CD8-positive, alpha-beta memory T cell (primary cell): ENCODE measurements at regions not wholly inside any gene's neighbourhood (a gene's known extent, or its start where the extent isn't known, plus 50 kb on each side); places are given as distances from the start of the nearest gene placed in this dataset.

Source experiments
- CTCF ChIA-PET: fragments of 350-600 bp; sonication (Branson Sonifier 250); formaldehyde crosslinking; loops from one replicate; lab custom pipeline; 2021; ENCODE audit warnings: antibody characterized with exemption; lab: Charles Lee
- POLR2A ChIA-PET: fragments of 350-600 bp; sonication (Branson Sonifier 250); formaldehyde crosslinking; loops from one replicate; lab custom pipeline; 2021; ENCODE audit warnings: antibody characterized with exemption; lab: Charles Lee
- DNase-seq, 5 donors: peaks; one replicate each; pipeline versions ENCODE4 v3.0.0 to v3.0.0-alpha.2; 2020 to 2022; ENCODE audit warnings: mixed read lengths in 1 of 5
- H3K27ac ChIP-seq: one replicate; pipeline ENCODE4 v1.7.0; 2013; ENCODE audit warnings: low read depth, mild to moderate bottlenecking, low read length, moderate library complexity
- H3K27me3 ChIP-seq: 2 replicates; pipeline ENCODE4 v1.7.0; 2013; ENCODE audit warnings: low read length, mild to moderate bottlenecking; ENCODE audit not compliant: insufficient read depth, poor library complexity, severe bottlenecking
- H3K36me3 ChIP-seq: 2 replicates; pipeline ENCODE4 v1.7.0; 2013; ENCODE audit warnings: mild to moderate bottlenecking, low read length, moderate library complexity; ENCODE audit not compliant: insufficient read depth
- H3K4me1 ChIP-seq: 2 replicates; pipeline ENCODE4 v1.7.0; 2013; ENCODE audit warnings: mild to moderate bottlenecking, low read length, moderate library complexity; ENCODE audit not compliant: insufficient read depth
- H3K4me3 ChIP-seq: 2 replicates; pipeline ENCODE4 v1.7.0; 2013; ENCODE audit warnings: mild to moderate bottlenecking, low read length
- H3K9me3 ChIP-seq: 2 replicates; pipeline ENCODE4 v1.7.0; 2013; ENCODE audit warnings: mild to moderate bottlenecking, low read length
- H3K27ac Mint-ChIP-seq, 8 donors: one replicate each; pipeline ENCODE4 v1.8.0; 2020 to 2021; ENCODE audit warnings: mixed read lengths in 8 of 8, mild to moderate bottlenecking in 6 of 8, inconsistent platforms in 3 of 8, moderate library complexity in 3 of 8
- H3K27me3 Mint-ChIP-seq, 2 donors: one replicate each; pipeline ENCODE4 v1.8.0; 2020 to 2021; ENCODE audit warnings: mixed read lengths in 2 of 2, mild to moderate bottlenecking in 1 of 2, moderate library complexity in 1 of 2
- H3K36me3 Mint-ChIP-seq, 3 donors: one replicate each; pipeline ENCODE4 v1.8.0; 2020 to 2021; ENCODE audit warnings: mixed read lengths in 3 of 3, inconsistent platforms in 1 of 3, mild to moderate bottlenecking in 1 of 3
- H3K4me1 Mint-ChIP-seq, 3 donors: one replicate each; pipeline ENCODE4 v1.8.0; 2020 to 2021; ENCODE audit warnings: mixed read lengths in 3 of 3, inconsistent platforms in 1 of 3, mild to moderate bottlenecking in 1 of 3
- H3K4me3 Mint-ChIP-seq, 7 donors: one replicate each; pipeline ENCODE4 v1.8.0; 2020 to 2021; ENCODE audit warnings: mixed read lengths in 7 of 7, mild to moderate bottlenecking in 6 of 7, moderate library complexity in 4 of 7, inconsistent platforms in 2 of 7
- H3K9me3 Mint-ChIP-seq, 5 donors: one replicate each; pipeline ENCODE4 v1.8.0; 2020 to 2022; ENCODE audit warnings: mixed read lengths in 5 of 5, mild to moderate bottlenecking in 3 of 5, moderate library complexity in 2 of 5, inconsistent platforms in 1 of 5

- Histone ChIP-seq H3K27ac (no peak overlapping the region), H3K4me1 (peaks cover 28% of the 10 kb centered on the region), H3K4me3 (no peak overlapping the region), H3K9me3 (no peaks in the 10 kb centered on the region), H3K27me3 (no peaks in the 10 kb centered on the region), H3K36me3 (no peaks in the 10 kb centered on the region)
- H3K36me3 Mint-ChIP-seq, result peaks cover 0 to 2% (median 0%) of the 10 kb centered on the region in 3 donors
- H3K4me3 Mint-ChIP-seq, result no peak overlapping the region
- CTCF ChIA-PET, result no interaction called here
- no peak for DNase-seq
- POLR2A ChIA-PET, result no interaction called here
- peaks cover 25 to 27% (median 25%) of the 10 kb centered on the region in 3 donors for H3K4me1 Mint-ChIP-seq
- peaks cover 2 to 4% of the 10 kb centered on the region in 2 donors for H3K27me3 Mint-ChIP-seq
- no peaks in the 10 kb centered on the region for H3K9me3 Mint-ChIP-seq
- H3K27ac Mint-ChIP-seq, result no peak overlapping the region
Measured at GRCh38 chr6:43922426-43923375, 152.7 kb downstream of the VEGFA start.

- H3K4me3 Mint-ChIP-seq, result no peak overlapping the region
- peaks cover 0 to 2% (median 0%) of the 10 kb centered on the region in 3 donors for H3K36me3 Mint-ChIP-seq
- peaks cover 26% of the 10 kb centered on the region for H3K4me1 ChIP-seq
- no peak overlapping the region for H3K27ac Mint-ChIP-seq
- no peak overlapping the region for H3K4me3 ChIP-seq
- H3K27me3 Mint-ChIP-seq, result peaks cover 4 to 5% of the 10 kb centered on the region in 2 donors
- H3K27ac ChIP-seq, result no peak overlapping the region
- ChIA-PET CTCF (no interaction called here), POLR2A (no interaction called here)
- DNase-seq, result no peak
- H3K9me3 Mint-ChIP-seq, result no peaks in the 10 kb centered on the region
- no peaks in the 10 kb centered on the region for H3K27me3 ChIP-seq
- H3K9me3 ChIP-seq, result no peaks in the 10 kb centered on the region
- H3K36me3 ChIP-seq, result no peaks in the 10 kb centered on the region
- peaks cover 21 to 27% (median 25%) of the 10 kb centered on the region in 3 donors for H3K4me1 Mint-ChIP-seq
Measured at GRCh38 chr6:43921548-43922425, 151.8 kb downstream of the VEGFA start.

- Histone ChIP-seq H3K27ac (no peak overlapping the region), H3K4me3 (no peak overlapping the region), H3K9me3 (no peaks in the 10 kb centered on the region), H3K27me3 (no peaks in the 10 kb centered on the region), H3K4me1 (peaks cover 26% of the 10 kb centered on the region), H3K36me3 (no peaks in the 10 kb centered on the region)
- Mint-ChIP-seq H3K4me1 (peaks cover 21 to 27% (median 25%) of the 10 kb centered on the region in 3 donors), H3K4me3 (no peak overlapping the region), H3K27ac (peak overlapping the region in 2 of 8 donors; percentile 43 to 51), H3K27me3 (peaks cover 4 to 5% of the 10 kb centered on the region in 2 donors), H3K9me3 (no peaks in the 10 kb centered on the region), H3K36me3 (peaks cover 0 to 2% (median 0%) of the 10 kb centered on the region in 3 donors)
- no peak for DNase-seq
- CTCF ChIA-PET, result no interaction called here
- POLR2A ChIA-PET, result no interaction called here
Measured at GRCh38 chr6:43921039-43921438, 151.0 kb downstream of the VEGFA start.

- Histone ChIP-seq H3K36me3 (no peaks in the 10 kb centered on the region), H3K4me3 (no peak overlapping the region), H3K9me3 (no peaks in the 10 kb centered on the region), H3K4me1 (peaks cover 25% of the 10 kb centered on the region), H3K27ac (no peak overlapping the region), H3K27me3 (no peaks in the 10 kb centered on the region)
- Mint-ChIP-seq H3K9me3 (no peaks in the 10 kb centered on the region), H3K4me3 (no peak overlapping the region), H3K4me1 (peaks cover 17 to 20% (median 17%) of the 10 kb centered on the region in 3 donors), H3K27ac (peak overlapping the region in 1 of 8 donors; percentile 79), H3K27me3 (peaks cover 9 to 10% of the 10 kb centered on the region in 2 donors), H3K36me3 (peaks cover 0 to 2% (median 0%) of the 10 kb centered on the region in 3 donors)
- ChIA-PET CTCF (no interaction called here), POLR2A (no interaction called here)
- no peak for DNase-seq
Measured at GRCh38 chr6:43919774-43920173, 149.8 kb downstream of the VEGFA start.

- ChIA-PET CTCF (no interaction called here), POLR2A (no interaction called here)
- Mint-ChIP-seq H3K4me3 (no peak overlapping the region), H3K9me3 (no peaks in the 10 kb centered on the region), H3K27ac (no peak overlapping the region), H3K4me1 (peaks cover 1 to 3% (median 2%) of the 10 kb centered on the region in 3 donors), H3K36me3 (peaks cover 0 to 2% (median 0%) of the 10 kb centered on the region in 3 donors), H3K27me3 (peaks cover 10 to 11% of the 10 kb centered on the region in 2 donors)
- Histone ChIP-seq H3K4me1 (peaks cover 6% of the 10 kb centered on the region), H3K36me3 (no peaks in the 10 kb centered on the region), H3K27ac (no peak overlapping the region), H3K4me3 (no peak overlapping the region), H3K9me3 (no peaks in the 10 kb centered on the region), H3K27me3 (no peaks in the 10 kb centered on the region)
- DNase-seq, result no peak
Measured at GRCh38 chr6:43917878-43918382, 147.9 kb downstream of the VEGFA start.

- CTCF ChIA-PET, result interaction anchor here (1.0 kb wide), 1 partner anchor 13 kb away, joined by 3 read pairs; no protein-coding TSS in a partner anchor
Measured at GRCh38 chr6:43916924-43917877, 147.2 kb downstream of the VEGFA start.

More at GRCh38 chr6:43916924-43917877, 147.2 kb downstream of the VEGFA start:
- POLR2A ChIA-PET, result no interaction called here
- no peaks in the 10 kb centered on the region for H3K36me3 ChIP-seq
- H3K27me3 ChIP-seq, result no peaks in the 10 kb centered on the region
- H3K4me1 ChIP-seq, result no peaks in the 10 kb centered on the region
- Mint-ChIP-seq H3K36me3 (peaks cover 0 to 2% (median 0%) of the 10 kb centered on the region in 3 donors), H3K9me3 (no peaks in the 10 kb centered on the region), H3K4me1 (peaks cover 0 to 2% (median 0%) of the 10 kb centered on the region in 3 donors), H3K27me3 (peaks cover 10 to 16% of the 10 kb centered on the region in 2 donors), H3K4me3 (no peak overlapping the region), H3K27ac (no peak overlapping the region)
- no peak for DNase-seq
- peak overlapping the region; percentile 54 for H3K27ac ChIP-seq
- H3K9me3 ChIP-seq, result no peaks in the 10 kb centered on the region
- no peak overlapping the region for H3K4me3 ChIP-seq
